ENCODE measurements at regions not wholly inside any gene's neighbourhood (a gene's known extent, or its start where the extent isn't known, plus 50 kb on each side); places are given as distances from the start of the nearest gene placed in this dataset.

- no peak overlapping the region for H3K27ac Mint-ChIP-seq
- H3K27me3 Mint-ChIP-seq (ENCODE audit: low read depth), result no peaks in the 10 kb centered on the region
- DNase-seq, result no peak
Measured at GRCh38 chr9:17994695-17995425, 416.0 kb downstream of the SH3GL2 start.

GRCh38 chr9:17996728-17997127, 417.9 kb downstream of the SH3GL2 start:
- Mint-ChIP-seq H3K36me3 (ENCODE audit: low read depth) (no peaks in the 10 kb centered on the region), H3K9me3 (no peaks in the 10 kb centered on the region), H3K27me3 (ENCODE audit: low read depth) (no peaks in the 10 kb centered on the region), H3K27ac (no peak overlapping the region), H3K4me3 (no peak overlapping the region), H3K4me1 (ENCODE audit: low read depth) (no peaks in the 10 kb centered on the region)
- intact Hi-C loops (cut with micrococcal nuclease), result no loop called here
- DNase-seq, result no peak
- CTCF ChIA-PET, result no interaction called here

More at GRCh38 chr9:17994695-17995425, 416.0 kb downstream of the SH3GL2 start:
- Mint-ChIP-seq H3K4me3 (no peak overlapping the region), H3K4me1 (ENCODE audit: low read depth) (no peaks in the 10 kb centered on the region), H3K9me3 (no peaks in the 10 kb centered on the region), H3K36me3 (ENCODE audit: low read depth) (no peaks in the 10 kb centered on the region)
- CTCF ChIA-PET, result no interaction called here
- intact Hi-C loops (cut with micrococcal nuclease), result no loop called here

GRCh38 chr9:18002718-18003438, 424.0 kb downstream of the SH3GL2 start:
- Mint-ChIP-seq H3K9me3 (no peaks in the 10 kb centered on the region), H3K27me3 (ENCODE audit: low read depth) (no peaks in the 10 kb centered on the region), H3K27ac (no peak overlapping the region), H3K4me3 (no peak overlapping the region), H3K36me3 (ENCODE audit: low read depth) (no peaks in the 10 kb centered on the region), H3K4me1 (ENCODE audit: low read depth) (no peaks in the 10 kb centered on the region)
- no peak for DNase-seq
- intact Hi-C loops (cut with micrococcal nuclease), result no loop called here
- CTCF ChIA-PET, result no interaction called here

- no peaks in the 10 kb centered on the region for H3K9me3 Mint-ChIP-seq
- DNase-seq, result no peak
- intact Hi-C loops (cut with micrococcal nuclease), result no loop called here
- no peak overlapping the region for H3K4me3 Mint-ChIP-seq
- H3K27me3 Mint-ChIP-seq (ENCODE audit: low read depth), result no peaks in the 10 kb centered on the region
- no peaks in the 10 kb centered on the region for H3K4me1 Mint-ChIP-seq (ENCODE audit: low read depth)
- H3K36me3 Mint-ChIP-seq (ENCODE audit: low read depth), result no peaks in the 10 kb centered on the region
- CTCF ChIA-PET, result no interaction called here
- no peak overlapping the region for H3K27ac Mint-ChIP-seq
Measured at GRCh38 chr9:18006591-18006990, 427.7 kb downstream of the SH3GL2 start.

GRCh38 chr9:18007621-18008020, 428.8 kb downstream of the SH3GL2 start:
- H3K4me3 Mint-ChIP-seq, result no peak overlapping the region
- H3K27me3 Mint-ChIP-seq (ENCODE audit: low read depth), result no peaks in the 10 kb centered on the region
- H3K4me1 Mint-ChIP-seq (ENCODE audit: low read depth), result no peaks in the 10 kb centered on the region
- no peak for DNase-seq
- no peaks in the 10 kb centered on the region for H3K36me3 Mint-ChIP-seq (ENCODE audit: low read depth)
- CTCF ChIA-PET, result no interaction called here
- no peak overlapping the region for H3K27ac Mint-ChIP-seq
- intact Hi-C loops (cut with micrococcal nuclease), result no loop called here
- H3K9me3 Mint-ChIP-seq, result no peaks in the 10 kb centered on the region

- Mint-ChIP-seq H3K36me3 (ENCODE audit: low read depth) (no peaks in the 10 kb centered on the region), H3K4me3 (no peak overlapping the region), H3K27me3 (ENCODE audit: low read depth) (no peaks in the 10 kb centered on the region), H3K9me3 (peaks cover 2% of the 10 kb centered on the region), H3K27ac (no peak overlapping the region), H3K4me1 (ENCODE audit: low read depth) (no peaks in the 10 kb centered on the region)
- intact Hi-C loops (cut with micrococcal nuclease), result no loop called here
- CTCF ChIA-PET, result no interaction called here
- no peak for DNase-seq
Measured at GRCh38 chr9:18009902-18010301, 431.0 kb downstream of the SH3GL2 start.

- Mint-ChIP-seq H3K27ac (no peak overlapping the region), H3K9me3 (peaks cover 2% of the 10 kb centered on the region), H3K4me1 (ENCODE audit: low read depth) (no peaks in the 10 kb centered on the region), H3K27me3 (ENCODE audit: low read depth) (no peaks in the 10 kb centered on the region), H3K4me3 (no peak overlapping the region), H3K36me3 (ENCODE audit: low read depth) (no peaks in the 10 kb centered on the region)
- DNase-seq, result no peak
- intact Hi-C loops (cut with micrococcal nuclease), result no loop called here
- CTCF ChIA-PET, result no interaction called here
Measured at GRCh38 chr9:18010492-18010891, 431.6 kb downstream of the SH3GL2 start.

- no peaks in the 10 kb centered on the region for H3K4me1 Mint-ChIP-seq (ENCODE audit: low read depth)
- H3K27me3 Mint-ChIP-seq (ENCODE audit: low read depth), result no peaks in the 10 kb centered on the region
- no peaks in the 10 kb centered on the region for H3K36me3 Mint-ChIP-seq (ENCODE audit: low read depth)
- no peak overlapping the region for H3K4me3 Mint-ChIP-seq
- CTCF ChIA-PET, result no interaction called here
- intact Hi-C loops (cut with micrococcal nuclease), result no loop called here
- H3K27ac Mint-ChIP-seq, result no peak overlapping the region
- peaks cover 2% of the 10 kb centered on the region for H3K9me3 Mint-ChIP-seq
- no peak for DNase-seq
Measured at GRCh38 chr9:18012170-18012569, 433.3 kb downstream of the SH3GL2 start.

GRCh38 chr9:18014556-18014955, 435.7 kb downstream of the SH3GL2 start:
- no peaks in the 10 kb centered on the region for H3K36me3 Mint-ChIP-seq (ENCODE audit: low read depth)
- peaks cover 5% of the 10 kb centered on the region for H3K9me3 Mint-ChIP-seq
- no peak overlapping the region for H3K4me3 Mint-ChIP-seq
- no peak overlapping the region for H3K27ac Mint-ChIP-seq
- H3K4me1 Mint-ChIP-seq (ENCODE audit: low read depth), result no peaks in the 10 kb centered on the region
- intact Hi-C loops (cut with micrococcal nuclease), result no loop called here
- no peaks in the 10 kb centered on the region for H3K27me3 Mint-ChIP-seq (ENCODE audit: low read depth)
- no peak for DNase-seq
- CTCF ChIA-PET, result no interaction called here

GRCh38 chr9:18015116-18015515, 436.2 kb downstream of the SH3GL2 start:
- Mint-ChIP-seq H3K27me3 (ENCODE audit: low read depth) (no peaks in the 10 kb centered on the region), H3K27ac (no peak overlapping the region), H3K9me3 (peaks cover 5% of the 10 kb centered on the region), H3K36me3 (ENCODE audit: low read depth) (no peaks in the 10 kb centered on the region), H3K4me1 (ENCODE audit: low read depth) (no peaks in the 10 kb centered on the region), H3K4me3 (no peak overlapping the region)
- intact Hi-C loops (cut with micrococcal nuclease), result no loop called here
- CTCF ChIA-PET, result no interaction called here
- DNase-seq, result no peak

- no peak overlapping the region for H3K4me3 Mint-ChIP-seq
- no peaks in the 10 kb centered on the region for H3K27me3 Mint-ChIP-seq (ENCODE audit: low read depth)
- CTCF ChIA-PET, result no interaction called here
- peaks cover 5% of the 10 kb centered on the region for H3K9me3 Mint-ChIP-seq
- intact Hi-C loops (cut with micrococcal nuclease), result no loop called here
- DNase-seq, result no peak
- H3K27ac Mint-ChIP-seq, result no peak overlapping the region
- no peaks in the 10 kb centered on the region for H3K36me3 Mint-ChIP-seq (ENCODE audit: low read depth)
- H3K4me1 Mint-ChIP-seq (ENCODE audit: low read depth), result no peaks in the 10 kb centered on the region
Measured at GRCh38 chr9:18017136-18017535, 438.3 kb downstream of the SH3GL2 start.

GRCh38 chr9:18018221-18018620, 439.4 kb downstream of the SH3GL2 start:
- Mint-ChIP-seq H3K4me1 (ENCODE audit: low read depth) (no peaks in the 10 kb centered on the region), H3K36me3 (ENCODE audit: low read depth) (no peaks in the 10 kb centered on the region), H3K4me3 (no peak overlapping the region), H3K27ac (no peak overlapping the region), H3K27me3 (ENCODE audit: low read depth) (no peaks in the 10 kb centered on the region), H3K9me3 (peaks cover 3% of the 10 kb centered on the region)
- intact Hi-C loops (cut with micrococcal nuclease), result no loop called here
- DNase-seq, result no peak
- CTCF ChIA-PET, result no interaction called here

- no peak for DNase-seq
- Mint-ChIP-seq H3K36me3 (ENCODE audit: low read depth) (no peaks in the 10 kb centered on the region), H3K27me3 (ENCODE audit: low read depth) (no peaks in the 10 kb centered on the region), H3K4me3 (no peak overlapping the region), H3K9me3 (peaks cover 3% of the 10 kb centered on the region), H3K4me1 (ENCODE audit: low read depth) (no peaks in the 10 kb centered on the region), H3K27ac (no peak overlapping the region)
- intact Hi-C loops (cut with micrococcal nuclease), result no loop called here
- CTCF ChIA-PET, result no interaction called here
Measured at GRCh38 chr9:18018661-18019060, 439.8 kb downstream of the SH3GL2 start.

Measured in activated naive CD4-positive, alpha-beta T cell treated with anti-CD3 and anti-CD28 coated beads for 36 hours (primary cell).